Calu3 (cell line): ENCODE measurements at regions not wholly inside any gene's neighbourhood (a gene's known extent, or its start where the extent isn't known, plus 50 kb on each side); places are given as distances from the start of the nearest gene placed in this dataset.

Experiments
- BruUV-seq: library from RNA; stranded (reverse); fragments of 400-500 nt; replicated peaks from 2 replicates; lab custom pipeline; 2021; lab: Mats Ljungman, UMichigan
- CTCF ChIA-PET: fragments of 300-600 bp; sonication (Branson Sonifier 250); formaldehyde crosslinking; loops from one replicate; lab custom pipeline; 2022; ENCODE audit warnings: antibody characterized with exemption; lab: Charles Lee
- DNase-seq: peaks from one replicate; pipeline ENCODE4 v3.0.0; 2022
- H3K27ac Mint-ChIP-seq: one replicate; pipeline ENCODE4 v1.8.0; 2022; ENCODE audit warnings: mixed read lengths; ENCODE audit not compliant: unreplicated experiment
- H3K27me3 Mint-ChIP-seq: one replicate; pipeline ENCODE4 v1.8.0; 2022; ENCODE audit warnings: mixed read lengths; ENCODE audit not compliant: unreplicated experiment
- H3K36me3 Mint-ChIP-seq: one replicate; pipeline ENCODE4 v1.8.0; 2022; ENCODE audit warnings: mild to moderate bottlenecking, moderate library complexity, mixed read lengths; ENCODE audit not compliant: insufficient read depth, unreplicated experiment
- H3K4me1 Mint-ChIP-seq: one replicate; pipeline ENCODE4 v1.8.0; 2022; ENCODE audit warnings: mild to moderate bottlenecking, low read depth, mixed read lengths; ENCODE audit not compliant: unreplicated experiment
- H3K4me3 Mint-ChIP-seq: one replicate; pipeline ENCODE4 v1.8.0; 2022; ENCODE audit warnings: mild to moderate bottlenecking, low read depth, moderate library complexity, mixed read lengths; ENCODE audit not compliant: unreplicated experiment
- H3K9me3 Mint-ChIP-seq: one replicate; pipeline ENCODE4 v1.8.0; 2022; ENCODE audit warnings: low read depth, mixed read lengths; ENCODE audit not compliant: unreplicated experiment
- CTCF ChIP-seq: fragments of 200-600 bp; IDR thresholded peaks from one replicate; pipeline ENCODE4 v1.8.0; 2022; ENCODE audit warnings: antibody characterized with exemption; ENCODE audit not compliant: unreplicated experiment
- intact Hi-C: fragments of 100-400 bp; cut with micrococcal nuclease; formaldehyde crosslinking; loops from one replicate; pipeline ENCODE4 v1.10.0; 2022; ENCODE audit not compliant: unreplicated experiment

DNA sequence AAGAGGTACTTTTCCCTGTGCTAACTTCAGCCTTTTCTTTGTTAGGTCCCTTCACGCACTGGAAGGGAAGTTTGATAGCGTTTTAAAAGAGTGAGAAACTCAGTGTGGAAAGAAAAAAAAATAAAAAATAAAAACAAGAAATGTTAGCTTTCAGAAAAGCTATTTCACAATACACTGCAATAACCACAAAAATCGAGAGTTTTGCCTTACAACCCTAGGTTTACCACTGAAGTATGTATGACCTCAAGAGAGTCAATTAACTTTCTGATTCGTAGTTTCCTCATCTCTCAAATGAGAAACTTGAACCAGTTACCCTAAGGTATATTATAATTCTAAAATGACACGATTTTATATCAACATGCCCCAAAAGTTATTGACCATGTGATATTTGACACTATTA is 93.9 kb upstream of the JADE1 start:
- Mint-ChIP-seq H3K27me3 (no peaks in the 10 kb centered on the region), H3K4me3 (no peak overlapping the region), H3K9me3 (no peaks in the 10 kb centered on the region), H3K36me3 (no peaks in the 10 kb centered on the region), H3K4me1 (no peaks in the 10 kb centered on the region), H3K27ac (no peak overlapping the region)
- no peak for TF ChIP-seq CTCF
- BruUV-seq: no TSS peak
- CTCF ChIA-PET: no interaction called here
- intact Hi-C loops: no loop called here
- DNase-seq: no peak

GRCh38 chr4:128711361-128711760 is 98.1 kb upstream of the JADE1 start:
- no TSS peak for BruUV-seq
- no peak overlapping the region for H3K4me3 Mint-ChIP-seq
- no peak overlapping the region for H3K27ac Mint-ChIP-seq
- peaks cover 4% of the 10 kb centered on the region for H3K36me3 Mint-ChIP-seq
- no peak for TF ChIP-seq CTCF
- CTCF ChIA-PET: interaction anchor here (0.9 kb wide), 1 partner anchor 52 kb away, joined by 3 read pairs; no protein-coding TSS in a partner anchor
- DNase-seq: no peak
- H3K27me3 Mint-ChIP-seq: no peaks in the 10 kb centered on the region
- peaks cover 12% of the 10 kb centered on the region for H3K4me1 Mint-ChIP-seq
- no peaks in the 10 kb centered on the region for H3K9me3 Mint-ChIP-seq
- intact Hi-C loops: no loop called here

DNA sequence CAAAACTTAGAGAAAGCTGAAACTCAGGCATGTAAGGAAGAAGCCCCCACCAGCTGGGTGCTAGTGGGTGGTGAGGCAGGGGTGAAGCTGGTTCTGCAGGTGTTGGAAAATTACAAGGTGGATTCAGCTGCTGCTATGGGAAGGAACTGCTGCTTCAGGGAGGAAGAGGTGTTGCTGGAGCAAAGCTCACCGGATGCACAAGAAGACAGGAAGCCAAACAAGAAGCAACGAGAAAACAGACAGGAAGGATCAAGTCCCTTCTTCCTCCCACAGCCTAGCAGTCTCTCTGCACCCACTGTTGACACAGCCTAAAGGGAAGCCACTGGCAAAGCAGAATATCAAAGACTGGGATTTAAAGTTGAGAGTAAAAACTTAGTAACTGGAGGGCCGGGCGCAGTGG is 100.2 kb upstream of the JADE1 start:
- Mint-ChIP-seq H3K4me3 (no peak overlapping the region), H3K27ac (no peak overlapping the region), H3K9me3 (no peaks in the 10 kb centered on the region), H3K27me3 (no peaks in the 10 kb centered on the region), H3K4me1 (peaks cover 12% of the 10 kb centered on the region), H3K36me3 (peaks cover 4% of the 10 kb centered on the region)
- CTCF ChIA-PET: no interaction called here
- no peak for DNase-seq
- intact Hi-C loops: no loop called here
- no peak for TF ChIP-seq CTCF
- no TSS peak for BruUV-seq

- peak; percentile 4 for DNase-seq
- H3K9me3 Mint-ChIP-seq: no peaks in the 10 kb centered on the region
- peak overlapping the region; percentile 24 for H3K27ac Mint-ChIP-seq
- H3K27me3 Mint-ChIP-seq: no peaks in the 10 kb centered on the region
- peaks cover 12% of the 10 kb centered on the region for H3K4me1 Mint-ChIP-seq
- CTCF ChIA-PET: no interaction called here
- intact Hi-C loops: no loop called here
- H3K4me3 Mint-ChIP-seq: peak overlapping the region; percentile 64
- peaks cover 4% of the 10 kb centered on the region for H3K36me3 Mint-ChIP-seq
- no peak for TF ChIP-seq CTCF
- no TSS peak for BruUV-seq
Observed at GRCh38 chr4:128707864-128708263, 101.6 kb upstream of the JADE1 start.
